ENCODE measurements at regions not wholly inside any gene's neighbourhood (a gene's known extent, or its start where the extent isn't known, plus 50 kb on each side); places are given as distances from the start of the nearest gene placed in this dataset.

DNA sequence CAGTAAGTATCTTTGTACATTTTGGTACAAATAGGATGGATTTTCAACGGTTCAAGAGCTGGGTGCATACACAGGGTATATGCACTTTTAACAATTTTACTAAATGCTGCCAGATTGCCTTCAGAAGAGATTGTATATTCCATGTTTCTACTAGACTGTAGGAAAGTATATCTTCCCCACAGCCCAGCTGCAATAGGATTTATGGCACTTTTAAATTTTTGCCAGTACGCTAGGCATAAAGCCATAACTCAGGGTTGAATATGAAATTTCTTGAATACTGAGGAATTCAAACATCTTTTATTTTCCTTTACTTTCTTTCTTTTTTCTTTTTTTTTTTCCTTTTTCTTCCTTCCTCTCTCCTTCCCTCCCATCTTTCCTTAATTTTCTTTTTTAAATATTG lies 78.7 kb upstream of the SULF2 start:
- ATAC-seq (no peak), DNase-seq (ENCODE audit: low spot score) (no peak)
- H3K27ac Mint-ChIP-seq: no peak overlapping the region
- TF ChIP-seq HMGA2 (CRISPR knock-in tag; IDR thresholded peaks at IDR 0.05) (no peak), ESRRA (CRISPR knock-in tag; IDR thresholded peaks at IDR 0.05; ENCODE audit: borderline replicate concordance) (no peak), NR3C1 (CRISPR knock-in tag; conservative IDR thresholded peaks at IDR 0.05; ENCODE audit: low read depth) (no peak), PRRX2 (CRISPR knock-in tag; IDR thresholded peaks at IDR 0.05) (no peak), SMAD4 (CRISPR knock-in tag; IDR thresholded peaks at IDR 0.05) (no peak), ZNF232 (CRISPR knock-in tag; IDR thresholded peaks at IDR 0.05) (no peak), EMX1 (CRISPR knock-in tag; IDR thresholded peaks at IDR 0.05) (no peak), ELF4 (CRISPR knock-in tag; IDR thresholded peaks at IDR 0.05; ENCODE audit: low read depth) (no peak), ZNF121 (CRISPR knock-in tag; IDR thresholded peaks at IDR 0.05) (no peak), ZNF263 (CRISPR knock-in tag; IDR thresholded peaks at IDR 0.05; ENCODE audit: low read depth) (no peak)
- TF ChIP-seq, protein P1, sequence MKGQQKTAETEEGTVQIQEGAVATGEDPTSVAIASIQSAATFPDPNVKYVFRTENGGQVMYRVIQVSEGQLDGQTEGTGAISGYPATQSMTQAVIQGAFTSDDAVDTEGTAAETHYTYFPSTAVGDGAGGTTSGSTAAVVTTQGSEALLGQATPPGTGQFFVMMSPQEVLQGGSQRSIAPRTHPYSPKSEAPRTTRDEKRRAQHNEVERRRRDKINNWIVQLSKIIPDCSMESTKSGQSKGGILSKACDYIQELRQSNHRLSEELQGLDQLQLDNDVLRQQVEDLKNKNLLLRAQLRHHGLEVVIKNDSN (CRISPR knock-in tag; IDR thresholded peaks at IDR 0.05): no peak
- TF ChIP-seq, protein P2, sequence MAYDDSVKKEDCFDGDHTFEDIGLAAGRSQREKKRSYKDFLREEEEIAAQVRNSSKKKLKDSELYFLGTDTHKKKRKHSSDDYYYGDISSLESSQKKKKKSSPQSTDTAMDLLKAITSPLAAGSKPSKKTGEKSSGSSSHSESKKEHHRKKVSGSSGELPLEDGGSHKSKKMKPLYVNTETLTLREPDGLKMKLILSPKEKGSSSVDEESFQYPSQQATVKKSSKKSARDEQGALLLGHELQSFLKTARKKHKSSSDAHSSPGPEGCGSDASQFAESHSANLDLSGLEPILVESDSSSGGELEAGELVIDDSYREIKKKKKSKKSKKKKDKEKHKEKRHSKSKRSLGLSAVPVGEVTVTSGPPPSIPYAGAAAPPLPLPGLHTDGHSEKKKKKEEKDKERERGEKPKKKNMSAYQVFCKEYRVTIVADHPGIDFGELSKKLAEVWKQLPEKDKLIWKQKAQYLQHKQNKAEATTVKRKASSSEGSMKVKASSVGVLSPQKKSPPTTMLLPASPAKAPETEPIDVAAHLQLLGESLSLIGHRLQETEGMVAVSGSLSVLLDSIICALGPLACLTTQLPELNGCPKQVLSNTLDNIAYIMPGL (CRISPR knock-in tag; IDR thresholded peaks at IDR 0.05): no peak
- TF ChIP-seq, protein P3, sequence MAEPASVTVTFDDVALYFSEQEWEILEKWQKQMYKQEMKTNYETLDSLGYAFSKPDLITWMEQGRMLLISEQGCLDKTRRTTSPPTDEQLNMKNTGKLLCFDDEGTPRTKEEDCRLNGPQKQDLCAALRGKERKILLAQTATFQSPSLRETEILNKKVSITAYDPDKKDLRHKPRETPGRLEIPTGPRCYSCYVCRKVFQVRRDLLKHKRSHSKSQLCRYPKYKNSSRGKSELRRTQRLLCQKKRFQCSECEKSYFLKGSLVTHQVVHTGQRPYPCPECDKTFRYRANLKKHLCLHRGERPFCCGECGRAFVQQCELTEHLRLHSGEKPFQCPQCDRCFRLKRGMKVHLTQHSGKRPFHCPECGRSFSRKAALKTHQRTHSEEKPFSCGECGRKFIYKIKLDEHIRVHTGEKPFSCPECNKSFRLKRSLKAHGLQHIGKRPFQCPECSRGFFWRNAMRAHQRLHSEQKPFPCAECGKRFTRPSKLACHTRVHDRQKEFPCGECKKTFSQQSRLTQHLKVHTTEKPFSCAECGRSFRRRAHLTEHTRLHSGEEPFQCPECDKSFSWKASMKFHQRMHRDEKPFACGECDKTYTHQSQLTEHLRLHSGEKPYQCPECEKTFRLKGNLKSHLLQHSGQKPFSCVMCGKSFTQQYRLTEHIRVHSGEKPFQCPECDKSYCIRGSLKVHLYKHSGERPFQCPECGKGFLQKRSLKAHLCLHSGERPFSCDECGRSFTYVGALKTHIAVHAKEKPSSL (CRISPR knock-in tag; conservative IDR thresholded peaks at IDR 0.05): no peak
- TF ChIP-seq, protein P4, sequence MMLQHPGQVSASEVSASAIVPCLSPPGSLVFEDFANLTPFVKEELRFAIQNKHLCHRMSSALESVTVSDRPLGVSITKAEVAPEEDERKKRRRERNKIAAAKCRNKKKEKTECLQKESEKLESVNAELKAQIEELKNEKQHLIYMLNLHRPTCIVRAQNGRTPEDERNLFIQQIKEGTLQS (CRISPR knock-in tag; conservative IDR thresholded peaks at IDR 0.05): no peak
- TF ChIP-seq, protein P5, sequence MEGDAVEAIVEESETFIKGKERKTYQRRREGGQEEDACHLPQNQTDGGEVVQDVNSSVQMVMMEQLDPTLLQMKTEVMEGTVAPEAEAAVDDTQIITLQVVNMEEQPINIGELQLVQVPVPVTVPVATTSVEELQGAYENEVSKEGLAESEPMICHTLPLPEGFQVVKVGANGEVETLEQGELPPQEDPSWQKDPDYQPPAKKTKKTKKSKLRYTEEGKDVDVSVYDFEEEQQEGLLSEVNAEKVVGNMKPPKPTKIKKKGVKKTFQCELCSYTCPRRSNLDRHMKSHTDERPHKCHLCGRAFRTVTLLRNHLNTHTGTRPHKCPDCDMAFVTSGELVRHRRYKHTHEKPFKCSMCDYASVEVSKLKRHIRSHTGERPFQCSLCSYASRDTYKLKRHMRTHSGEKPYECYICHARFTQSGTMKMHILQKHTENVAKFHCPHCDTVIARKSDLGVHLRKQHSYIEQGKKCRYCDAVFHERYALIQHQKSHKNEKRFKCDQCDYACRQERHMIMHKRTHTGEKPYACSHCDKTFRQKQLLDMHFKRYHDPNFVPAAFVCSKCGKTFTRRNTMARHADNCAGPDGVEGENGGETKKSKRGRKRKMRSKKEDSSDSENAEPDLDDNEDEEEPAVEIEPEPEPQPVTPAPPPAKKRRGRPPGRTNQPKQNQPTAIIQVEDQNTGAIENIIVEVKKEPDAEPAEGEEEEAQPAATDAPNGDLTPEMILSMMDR (IDR thresholded peaks at IDR 0.05): no peak
- TF ChIP-seq, protein P6, sequence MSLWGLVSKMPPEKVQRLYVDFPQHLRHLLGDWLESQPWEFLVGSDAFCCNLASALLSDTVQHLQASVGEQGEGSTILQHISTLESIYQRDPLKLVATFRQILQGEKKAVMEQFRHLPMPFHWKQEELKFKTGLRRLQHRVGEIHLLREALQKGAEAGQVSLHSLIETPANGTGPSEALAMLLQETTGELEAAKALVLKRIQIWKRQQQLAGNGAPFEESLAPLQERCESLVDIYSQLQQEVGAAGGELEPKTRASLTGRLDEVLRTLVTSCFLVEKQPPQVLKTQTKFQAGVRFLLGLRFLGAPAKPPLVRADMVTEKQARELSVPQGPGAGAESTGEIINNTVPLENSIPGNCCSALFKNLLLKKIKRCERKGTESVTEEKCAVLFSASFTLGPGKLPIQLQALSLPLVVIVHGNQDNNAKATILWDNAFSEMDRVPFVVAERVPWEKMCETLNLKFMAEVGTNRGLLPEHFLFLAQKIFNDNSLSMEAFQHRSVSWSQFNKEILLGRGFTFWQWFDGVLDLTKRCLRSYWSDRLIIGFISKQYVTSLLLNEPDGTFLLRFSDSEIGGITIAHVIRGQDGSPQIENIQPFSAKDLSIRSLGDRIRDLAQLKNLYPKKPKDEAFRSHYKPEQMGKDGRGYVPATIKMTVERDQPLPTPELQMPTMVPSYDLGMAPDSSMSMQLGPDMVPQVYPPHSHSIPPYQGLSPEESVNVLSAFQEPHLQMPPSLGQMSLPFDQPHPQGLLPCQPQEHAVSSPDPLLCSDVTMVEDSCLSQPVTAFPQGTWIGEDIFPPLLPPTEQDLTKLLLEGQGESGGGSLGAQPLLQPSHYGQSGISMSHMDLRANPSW (CRISPR knock-in tag; conservative IDR thresholded peaks at IDR 0.05; ENCODE audit: low read depth): no peak
- H3K36me3 Mint-ChIP-seq: no peaks in the 10 kb centered on the region
- H3K4me1 Mint-ChIP-seq: 0 out of 2 replicates have a peak, but pooled peaks cover 7% of the 10 kb centered on the region
- H3K4me3 Mint-ChIP-seq: no peak overlapping the region
- no peaks in the 10 kb centered on the region for H3K27me3 Mint-ChIP-seq (ENCODE audit: low read depth)
- ChIA-PET POLR2A (no interaction called here), CTCF (interaction anchor here (0.8 kb wide), 1 partner anchor 78 kb away, joined by 3 read pairs; no protein-coding TSS in a partner anchor)
- peaks cover 9% of the 10 kb centered on the region for H3K9me3 Mint-ChIP-seq
